H9 (cell line): ENCODE measurements at regions not wholly inside any gene's neighbourhood (a gene's known extent, or its start where the extent isn't known, plus 50 kb on each side); places are given as distances from the start of the nearest gene placed in this dataset.

Experiments used
- DNase-seq: peaks from one replicate; pipeline ENCODE4 v3.0.0-alpha.2; 2017
- H2AFZ ChIP-seq: one replicate; pipeline ENCODE4 v1.6.1; 2013; ENCODE audit warnings: mild to moderate bottlenecking, low read length, control low read depth, moderate library complexity
- H2AK5ac ChIP-seq: 2 replicates; pipeline ENCODE4 v1.6.1; 2013; ENCODE audit warnings: low read length, control low read depth, mixed read lengths; ENCODE audit not compliant: insufficient read length
- H2BK120ac ChIP-seq: one replicate; pipeline ENCODE4 v1.6.1; 2013; ENCODE audit warnings: low read depth, mild to moderate bottlenecking, low read length, control low read depth, inconsistent platforms; ENCODE audit not compliant: poor library complexity, severe bottlenecking
- H2BK12ac ChIP-seq: 2 replicates; pipeline ENCODE4 v1.6.1; 2013; ENCODE audit warnings: low read length, control low read depth, mixed read lengths, low read depth; ENCODE audit not compliant: insufficient read length
- H2BK15ac ChIP-seq: 2 replicates; pipeline ENCODE4 v1.6.1; 2013; ENCODE audit warnings: low read depth, low read length, control low read depth
- H2BK20ac ChIP-seq: one replicate; pipeline ENCODE4 v1.6.1; 2013; ENCODE audit warnings: low read depth, mild to moderate bottlenecking, low read length, control low read depth, inconsistent platforms; ENCODE audit not compliant: poor library complexity, severe bottlenecking
- H2BK5ac ChIP-seq: 2 replicates; pipeline ENCODE4 v1.6.1; 2013; ENCODE audit warnings: low read length, control low read depth, mixed read lengths; ENCODE audit not compliant: insufficient read length
- H3K14ac ChIP-seq: 2 replicates; pipeline ENCODE4 v1.6.1; 2013; ENCODE audit warnings: low read length, control low read depth; ENCODE audit not compliant: insufficient read depth
- H3K18ac ChIP-seq: 2 replicates; pipeline ENCODE4 v1.6.1; 2013; ENCODE audit warnings: low read depth, mild to moderate bottlenecking, mixed read lengths, low read length, control low read depth; ENCODE audit not compliant: insufficient read length
- H3K23ac ChIP-seq: 2 replicates; pipeline ENCODE4 v1.6.1; 2013; ENCODE audit warnings: low read length, control low read depth, mixed read lengths, low read depth; ENCODE audit not compliant: insufficient read length
- H3K23me2 ChIP-seq: 2 replicates; pipeline ENCODE4 v1.6.1; 2013; ENCODE audit warnings: low read depth, mild to moderate bottlenecking, mixed read lengths, low read length, control low read depth; ENCODE audit not compliant: insufficient read length, poor library complexity, severe bottlenecking
- H3K27ac ChIP-seq: 2 replicates; pipeline ENCODE4 v1.5.1; 2013; ENCODE audit warnings: low read length, control low read depth, mixed read lengths, low read depth; ENCODE audit not compliant: insufficient read length
- H3K27me3 ChIP-seq: 2 replicates; pipeline ENCODE4 v1.6.1; 2013; ENCODE audit warnings: low read length, control low read depth, inconsistent platforms; ENCODE audit not compliant: insufficient read depth
- H3K4ac ChIP-seq: 2 replicates; pipeline ENCODE4 v1.6.1; 2013; ENCODE audit warnings: low read depth, mild to moderate bottlenecking, control low read depth, inconsistent platforms, low read length, moderate library complexity
- H3K4me1 ChIP-seq: 2 replicates; pipeline ENCODE4 v1.6.1; 2013; ENCODE audit warnings: low read length, control low read depth, inconsistent platforms; ENCODE audit not compliant: insufficient read depth
- H3K4me2 ChIP-seq: 2 replicates; pipeline ENCODE4 v1.6.1; 2013; ENCODE audit warnings: low read length, control low read depth, mixed read lengths; ENCODE audit not compliant: insufficient read length, insufficient read depth
- H3K56ac ChIP-seq: 2 replicates; pipeline ENCODE4 v1.6.1; 2013; ENCODE audit warnings: low read depth, mild to moderate bottlenecking, mixed read lengths, low read length, control low read depth; ENCODE audit not compliant: insufficient read length
- H3K79me1 ChIP-seq: 2 replicates; pipeline ENCODE4 v1.6.1; 2013; ENCODE audit warnings: low read depth, mild to moderate bottlenecking, moderate library complexity, low read length, control low read depth, inconsistent platforms; ENCODE audit not compliant: insufficient read depth, poor library complexity, severe bottlenecking
- H3K79me2 ChIP-seq: 2 replicates; pipeline ENCODE4 v1.6.1; 2013; ENCODE audit warnings: low read length, control low read depth, inconsistent platforms; ENCODE audit not compliant: insufficient read depth
- H3K9ac ChIP-seq: 2 replicates; pipeline ENCODE4 v1.6.1; 2013; ENCODE audit warnings: low read length, control low read depth, mixed read lengths; ENCODE audit not compliant: insufficient read length; ENCODE audit errors: extremely low read depth
- H3K9me3 ChIP-seq: one replicate; pipeline ENCODE4 v1.6.1; 2013; ENCODE audit warnings: low read depth, low read length, inconsistent platforms; ENCODE audit not compliant: control insufficient read depth
- H3T11ph ChIP-seq: one replicate; pipeline ENCODE4 v1.6.1; 2013; ENCODE audit warnings: mild to moderate bottlenecking, low read length, control low read depth, inconsistent platforms
- H4K20me1 ChIP-seq: one replicate; pipeline ENCODE4 v1.6.1; 2013; ENCODE audit not compliant: control insufficient read depth, insufficient read length, insufficient read depth
- H4K5ac ChIP-seq: 2 replicates; pipeline ENCODE4 v1.6.1; 2013; ENCODE audit warnings: low read depth, mild to moderate bottlenecking, mixed read lengths, low read length, control low read depth; ENCODE audit not compliant: insufficient read length
- H4K8ac ChIP-seq: replicated peaks from 2 replicates; pipeline ENCODE4 v1.6.1; 2013; ENCODE audit warnings: low read length, control low read depth, mixed read lengths, low read depth; ENCODE audit not compliant: insufficient read length
- H4K91ac ChIP-seq: 2 replicates; pipeline ENCODE4 v1.6.1; 2013; ENCODE audit warnings: low read depth, mild to moderate bottlenecking, moderate library complexity, mixed read lengths, low read length, control low read depth; ENCODE audit not compliant: insufficient read length
- H3K27ac Mint-ChIP-seq, 3 experiments: 2 replicates in 2 of 3; 3 replicates in 1 of 3; pipeline ENCODE4 v1.8.0; 2020 to 2021; ENCODE audit warnings: mixed read lengths in 3 of 3, mild to moderate bottlenecking in 1 of 3, moderate library complexity in 1 of 3
- H3K27me3 Mint-ChIP-seq: 2 replicates; pipeline ENCODE4 v1.8.0; 2021; ENCODE audit warnings: low read depth, mild to moderate bottlenecking, moderate library complexity, mixed read lengths
- H3K36me3 Mint-ChIP-seq, 3 experiments: 2 replicates in 2 of 3; 3 replicates in 1 of 3; pipeline ENCODE4 v1.8.0; 2020 to 2021; ENCODE audit warnings: low read depth in 3 of 3, mixed read lengths in 3 of 3; ENCODE audit not compliant: insufficient read depth in 1 of 3
- H3K4me1 Mint-ChIP-seq, 2 experiments: 2 replicates each; pipeline ENCODE4 v1.8.0; 2020; ENCODE audit warnings: mixed read lengths in 2 of 2
- H3K4me3 Mint-ChIP-seq, 2 experiments: 2 replicates in 1 of 2; 3 replicates in 1 of 2; pipeline ENCODE4 v1.8.0; 2020 to 2021; ENCODE audit warnings: mild to moderate bottlenecking in 2 of 2, mixed read lengths in 2 of 2, moderate library complexity in 1 of 2
- H3K9me3 Mint-ChIP-seq, 2 experiments: 2 replicates in 1 of 2; 3 replicates in 1 of 2; pipeline ENCODE4 v1.8.0; 2020; ENCODE audit warnings: mild to moderate bottlenecking in 2 of 2, mixed read lengths in 2 of 2, moderate library complexity in 1 of 2
- WGBS: extraction: QIAGEN DNeasy Blood & Tissue Kit; methylation state at CpG from one replicate; pipeline ENCODE4 v1.1.7; 2013; ENCODE audit warnings: missing lambda C conversion rate, low lambda C conversion rate, mixed read lengths; ENCODE audit not compliant: insufficient read length; ENCODE audit errors: extremely low coverage; 5-methylcytosine and 5-hydroxymethylcytosine counted together
- TF ChIP-seq, protein P1 (sequence below): fragments of 200-600 bp; sonication (generic); conservative IDR thresholded peaks from 3 replicates; pipeline ENCODE4 v1.8.0; 2021; ENCODE audit warnings: antibody characterized with exemption, mild to moderate bottlenecking

DNA sequence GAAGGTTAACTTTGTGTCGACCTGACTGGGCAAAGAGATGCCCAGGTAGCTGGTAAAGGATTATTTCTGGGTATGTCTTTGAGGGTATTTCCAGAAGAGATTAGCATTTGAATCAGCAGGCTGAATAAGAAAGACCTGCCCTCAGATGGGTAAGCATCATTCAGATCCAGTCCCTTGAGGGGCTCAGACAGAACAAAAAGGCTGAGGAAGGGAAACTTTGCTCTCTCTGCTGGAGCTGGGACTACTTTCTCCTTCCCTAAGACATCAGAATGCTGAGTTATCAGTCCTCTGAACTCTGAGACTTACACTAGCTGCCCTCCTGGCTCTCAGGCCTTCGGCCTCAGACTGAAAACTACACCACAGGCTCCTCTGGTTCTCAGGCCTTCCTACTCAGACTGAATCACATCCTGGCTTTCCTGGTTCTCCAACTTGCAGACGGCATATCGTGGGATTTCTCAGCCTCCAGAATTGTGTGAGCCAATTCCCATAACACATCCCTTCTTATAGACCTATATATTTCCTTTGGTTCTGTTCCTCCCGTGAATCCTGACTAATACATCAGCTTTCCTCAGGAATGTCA is 982.9 kb downstream of the TUSC7 start:
- no peaks in the 10 kb centered on the region for H3K79me1 ChIP-seq
- no peak overlapping the region for H2BK5ac ChIP-seq
- H3K18ac ChIP-seq, result no peak overlapping the region
- H3K79me2 ChIP-seq, result no peaks in the 10 kb centered on the region
- no peak overlapping the region for H2BK12ac ChIP-seq
- Mint-ChIP-seq H3K36me3 (no peaks in the 10 kb centered on the region), H3K27me3 (no peaks in the 10 kb centered on the region; the same call in 1 of the 2 replicates), H3K4me1 (peaks cover 30 to 38% of the 10 kb centered on the region in 2 experiments), H3K4me3 (no peak overlapping the region; a peak in 1 of 5 replicates), H3K9me3 (no peaks in the 10 kb centered on the region), H3K27ac (peak overlapping the region; percentile 49 to 93 (median 75); a peak in 5 of 7 replicates)
- no peak overlapping the region for H2BK15ac ChIP-seq
- no peak overlapping the region for H3K56ac ChIP-seq
- no peak overlapping the region for H2BK120ac ChIP-seq
- H4K5ac ChIP-seq, result no peak overlapping the region
- TF ChIP-seq, protein P1, sequence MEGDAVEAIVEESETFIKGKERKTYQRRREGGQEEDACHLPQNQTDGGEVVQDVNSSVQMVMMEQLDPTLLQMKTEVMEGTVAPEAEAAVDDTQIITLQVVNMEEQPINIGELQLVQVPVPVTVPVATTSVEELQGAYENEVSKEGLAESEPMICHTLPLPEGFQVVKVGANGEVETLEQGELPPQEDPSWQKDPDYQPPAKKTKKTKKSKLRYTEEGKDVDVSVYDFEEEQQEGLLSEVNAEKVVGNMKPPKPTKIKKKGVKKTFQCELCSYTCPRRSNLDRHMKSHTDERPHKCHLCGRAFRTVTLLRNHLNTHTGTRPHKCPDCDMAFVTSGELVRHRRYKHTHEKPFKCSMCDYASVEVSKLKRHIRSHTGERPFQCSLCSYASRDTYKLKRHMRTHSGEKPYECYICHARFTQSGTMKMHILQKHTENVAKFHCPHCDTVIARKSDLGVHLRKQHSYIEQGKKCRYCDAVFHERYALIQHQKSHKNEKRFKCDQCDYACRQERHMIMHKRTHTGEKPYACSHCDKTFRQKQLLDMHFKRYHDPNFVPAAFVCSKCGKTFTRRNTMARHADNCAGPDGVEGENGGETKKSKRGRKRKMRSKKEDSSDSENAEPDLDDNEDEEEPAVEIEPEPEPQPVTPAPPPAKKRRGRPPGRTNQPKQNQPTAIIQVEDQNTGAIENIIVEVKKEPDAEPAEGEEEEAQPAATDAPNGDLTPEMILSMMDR, result no peak
- no CpG with 5 or more reads among the region's 5 CpGs for WGBS
- H2BK20ac ChIP-seq, result no peak overlapping the region
- H4K8ac ChIP-seq, result no peak overlapping the region
- no peak overlapping the region for H2AK5ac ChIP-seq
- DNase-seq, result peak; percentile 43
- no peak overlapping the region for H3T11ph ChIP-seq
- H3K4ac ChIP-seq, result no peak overlapping the region
- no peak overlapping the region for H3K9ac ChIP-seq
- no peak overlapping the region for H3K27ac ChIP-seq
- H3K23ac ChIP-seq, result no peak overlapping the region
- no peak overlapping the region for H4K91ac ChIP-seq
- no peak overlapping the region for H3K14ac ChIP-seq
- no peaks in the 10 kb centered on the region for H3K9me3 ChIP-seq
- no peak overlapping the region for H2AFZ ChIP-seq
- H3K23me2 ChIP-seq, result no peaks in the 10 kb centered on the region
- H3K27me3 ChIP-seq, result no peaks in the 10 kb centered on the region
- no peak overlapping the region for H3K4me2 ChIP-seq
- H3K4me1 ChIP-seq, result no peaks in the 10 kb centered on the region
- H4K20me1 ChIP-seq, result no peaks in the 10 kb centered on the region
